ENCODE measurements at regions not wholly inside any gene's neighbourhood (a gene's known extent, or its start where the extent isn't known, plus 50 kb on each side); places are given as distances from the start of the nearest gene placed in this dataset.

GRCh38 chr2:105450471-105450870 lies 51.6 kb upstream of the FHL2 start:
- no peak for DNase-seq (ENCODE audit: low spot score)

DNA sequence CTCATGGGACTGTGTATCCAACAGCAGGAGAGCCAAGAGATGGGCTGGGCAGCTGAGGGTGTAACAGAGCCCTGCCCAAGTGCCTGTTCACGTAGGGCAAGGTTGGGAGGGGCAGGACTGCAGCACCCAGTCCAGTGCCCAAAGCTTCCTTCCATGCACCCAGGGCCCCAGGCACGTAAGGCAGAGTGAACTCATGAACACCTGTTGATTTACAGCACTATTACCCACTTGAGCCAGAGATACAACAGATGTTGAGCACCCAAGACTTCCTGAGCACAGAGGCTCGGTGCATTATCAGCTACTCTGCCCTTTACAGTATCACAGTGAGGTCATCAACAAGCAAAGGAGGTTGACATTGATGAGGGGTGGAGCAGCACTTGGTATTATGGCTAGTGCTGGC lies 50.2 kb upstream of the FHL2 start:
- no peak for DNase-seq (ENCODE audit: low spot score)
